HG03460 (cell line): ENCODE measurements at regions not wholly inside any gene's neighbourhood (a gene's known extent, or its start where the extent isn't known, plus 50 kb on each side); places are given as distances from the start of the nearest gene placed in this dataset.
"Not testable (repeated sequence)": the region's sequence is repeated elsewhere in the genome, so short reads cannot be mapped to it uniquely, and the experiment has no call there.

Source experiments
- ATAC-seq: cut with Tn5 transposase; IDR thresholded peaks from one replicate; pipeline ENCODE4 v1.9.1; 2021; ENCODE audit not compliant: unreplicated experiment

- ATAC-seq = no peak
These were observed 84.8 kb upstream of the BMP2K start for GRCh38 chr4:78691334-78691754.

DNA sequence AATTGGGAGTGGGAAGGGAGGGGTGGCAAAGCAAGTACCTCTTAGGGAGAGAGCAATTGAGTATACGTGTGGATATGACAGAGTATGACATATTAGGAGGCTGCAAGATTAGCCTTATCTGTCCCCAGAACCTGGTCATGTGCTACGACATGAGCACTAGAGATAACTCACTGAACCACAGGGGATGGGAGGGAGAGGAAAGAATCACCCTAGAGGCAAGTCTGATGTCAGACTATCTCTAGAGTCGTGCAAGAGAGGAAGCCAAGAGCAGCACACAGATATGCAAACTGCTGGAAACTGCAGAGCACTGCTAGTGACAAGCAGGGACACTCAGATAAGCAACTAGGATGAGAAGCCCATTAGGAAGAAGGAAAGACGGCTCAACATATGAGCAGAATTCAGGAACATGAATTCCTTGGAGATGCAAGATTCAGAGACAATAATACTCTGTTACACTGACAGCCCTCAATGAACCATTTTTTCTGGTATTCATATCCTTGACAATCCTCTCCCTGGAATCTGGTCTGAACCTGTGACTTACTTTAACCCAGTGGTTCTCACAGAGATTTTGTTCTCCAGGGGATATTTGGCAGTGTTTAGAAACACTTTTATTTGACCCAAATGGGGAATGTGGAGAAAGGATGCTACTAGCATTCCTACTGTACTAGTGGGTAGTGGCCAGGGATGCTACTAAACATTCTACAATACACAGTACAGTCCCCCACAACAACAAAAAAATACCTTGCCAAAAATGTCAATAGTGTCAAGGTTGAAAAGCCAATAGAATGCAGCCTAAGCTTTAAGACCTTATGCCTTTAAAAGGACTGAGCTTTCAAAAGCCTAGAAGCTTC lies 84.0 kb upstream of the BMP2K start:
- no peak for ATAC-seq

DNA sequence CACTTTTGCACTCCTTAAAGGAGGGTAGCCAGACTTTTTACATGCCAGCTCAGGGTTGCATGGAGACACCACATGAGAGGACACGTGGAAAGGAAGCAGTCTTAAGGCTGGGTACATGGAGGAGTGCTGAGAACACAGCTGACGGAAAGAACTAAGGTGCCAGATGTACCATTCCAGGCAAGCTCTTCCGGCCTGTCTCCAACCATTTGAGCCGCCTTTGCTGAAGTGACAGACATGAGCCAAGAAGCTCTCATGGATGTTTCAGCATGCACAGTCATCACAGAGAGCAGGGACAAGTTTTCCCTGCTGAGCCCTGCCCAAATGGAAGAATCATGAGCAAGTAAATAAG lies 83.4 kb upstream of the BMP2K start:
- no peak for ATAC-seq

GRCh38 chr4:78693777-78694456 lies 82.2 kb upstream of the BMP2K start:
- ATAC-seq = no peak

- no peak for ATAC-seq
These were observed 81.7 kb upstream of the BMP2K start for GRCh38 chr4:78694457-78694787.

GRCh38 chr4:78695910-78696309 lies 80.2 kb upstream of the BMP2K start:
- no peak for ATAC-seq

GRCh38 chr4:78703079-78703478 lies 73.1 kb upstream of the BMP2K start:
- ATAC-seq = no peak

DNA sequence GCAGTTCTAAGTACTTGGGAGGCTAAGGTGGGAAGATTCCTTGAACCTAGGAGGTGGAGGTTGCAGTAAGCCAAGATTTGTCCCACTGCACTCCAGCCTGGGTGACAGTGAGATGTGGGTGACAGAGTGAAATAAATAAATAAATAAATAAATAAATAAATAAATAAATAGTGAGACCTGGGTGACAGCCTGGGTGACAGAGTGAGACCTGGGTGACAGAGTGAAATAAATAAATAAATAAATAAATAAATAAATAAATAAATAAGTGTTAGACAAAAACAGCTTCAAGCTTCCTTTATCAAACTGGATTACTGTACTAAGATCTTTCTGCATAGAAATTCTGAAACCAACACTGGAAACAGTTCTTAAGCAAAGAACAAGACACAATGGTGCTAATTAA lies 71.8 kb upstream of the BMP2K start:
- ATAC-seq = no peak

DNA sequence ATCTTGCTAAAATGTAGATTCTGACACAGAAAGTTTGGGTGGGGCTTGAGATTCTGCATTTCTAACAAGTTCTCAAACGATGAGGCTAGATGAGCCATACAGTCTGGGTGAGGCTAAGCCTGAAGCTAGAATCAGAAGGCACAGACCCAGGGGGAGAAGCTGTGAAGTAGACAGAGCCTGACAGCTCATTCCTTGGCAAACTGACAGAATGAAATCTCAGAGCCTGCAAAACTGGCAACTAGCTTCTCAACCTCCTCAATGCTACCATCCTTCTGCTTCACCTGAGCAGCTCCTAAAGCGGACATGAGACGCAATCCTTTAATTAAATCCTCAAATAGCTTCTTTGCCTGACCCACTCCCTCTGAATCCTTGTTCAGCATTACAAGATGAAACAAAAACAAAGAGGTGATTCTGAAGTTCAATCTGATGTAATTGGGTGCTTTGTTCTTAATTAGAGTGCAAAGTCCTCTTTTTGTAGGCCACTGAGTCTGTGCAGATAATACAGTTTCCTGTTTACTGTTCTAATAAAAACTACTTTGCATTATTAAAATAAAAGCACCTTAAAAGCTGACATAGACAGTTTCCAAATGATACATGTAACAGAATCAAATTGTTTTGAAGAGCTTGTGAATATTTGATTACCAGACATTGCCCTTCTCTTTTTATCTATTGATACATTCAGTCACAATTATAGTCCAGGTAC lies 71.0 kb upstream of the BMP2K start:
- ATAC-seq = no peak

GRCh38 chr4:78706302-78706701 lies 69.8 kb upstream of the BMP2K start:
- no peak for ATAC-seq

- no peak for ATAC-seq
These were observed 68.9 kb upstream of the BMP2K start for GRCh38 chr4:78707268-78707667.

GRCh38 chr4:78707793-78708192 lies 68.4 kb upstream of the BMP2K start:
- no peak for ATAC-seq

DNA sequence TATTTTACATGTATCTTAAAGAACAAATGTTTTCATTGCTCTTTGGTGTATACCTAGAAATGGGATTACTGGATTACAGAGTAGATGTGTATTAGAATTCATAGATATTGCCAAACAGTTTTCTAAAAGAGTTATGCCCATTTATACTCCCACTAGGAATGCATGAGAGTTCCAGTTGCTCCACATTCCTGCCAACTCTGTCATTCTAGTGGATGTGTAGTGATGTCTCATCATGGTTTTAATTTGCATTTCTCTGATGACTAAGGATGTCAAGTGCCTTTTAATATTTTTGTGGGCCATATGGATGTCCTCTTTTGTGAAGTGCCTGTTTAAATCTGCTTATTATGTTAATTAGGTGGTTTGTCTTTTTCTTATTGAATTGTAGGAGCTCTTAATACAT lies 65.6 kb upstream of the BMP2K start:
- no peak for ATAC-seq

DNA sequence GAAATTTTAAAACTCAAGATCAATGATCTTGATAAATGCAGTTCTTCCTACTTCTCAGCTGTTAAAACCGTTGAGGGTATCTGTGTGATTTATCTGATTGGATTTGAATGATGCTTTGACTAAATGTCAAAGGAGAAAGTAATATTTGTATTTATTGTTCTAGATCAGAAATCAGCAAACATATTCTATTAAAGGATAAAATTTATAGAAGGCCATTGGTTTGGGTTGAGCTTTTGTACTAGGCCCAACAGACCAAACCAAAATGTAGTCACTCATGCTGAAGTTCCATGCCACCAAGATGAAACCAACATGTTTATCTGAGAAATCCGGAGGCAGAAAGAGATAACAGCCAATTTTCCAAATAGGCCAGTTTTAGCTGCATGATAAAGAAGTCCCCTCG lies 64.5 kb upstream of the BMP2K start:
- ATAC-seq = no peak

DNA sequence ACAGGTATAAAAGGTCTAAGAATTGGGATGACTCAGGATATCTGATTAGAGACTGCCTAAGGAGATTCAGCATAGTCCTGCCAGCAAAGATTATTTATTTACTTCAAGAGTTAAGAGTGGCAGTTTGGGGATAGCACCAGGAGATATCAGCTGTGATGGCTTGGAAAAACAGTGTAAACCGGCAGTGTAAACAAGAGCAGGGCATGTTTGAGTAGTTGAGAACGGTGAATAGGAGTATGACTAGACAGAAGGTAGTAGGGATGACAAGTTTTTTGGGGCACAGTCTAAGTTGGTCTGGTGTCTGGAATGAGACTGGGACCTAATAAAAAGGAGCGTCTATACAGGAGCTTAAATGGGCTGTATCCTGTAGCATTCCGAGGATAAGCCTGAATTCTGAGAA lies 61.6 kb upstream of the BMP2K start:
- not testable (repeated sequence) for ATAC-seq

- ATAC-seq = not testable (repeated sequence)
These were observed 60.8 kb upstream of the BMP2K start for GRCh38 chr4:78715372-78715771.

- not testable (repeated sequence) for ATAC-seq
These were observed 58.4 kb upstream of the BMP2K start for GRCh38 chr4:78717712-78718111.

DNA sequence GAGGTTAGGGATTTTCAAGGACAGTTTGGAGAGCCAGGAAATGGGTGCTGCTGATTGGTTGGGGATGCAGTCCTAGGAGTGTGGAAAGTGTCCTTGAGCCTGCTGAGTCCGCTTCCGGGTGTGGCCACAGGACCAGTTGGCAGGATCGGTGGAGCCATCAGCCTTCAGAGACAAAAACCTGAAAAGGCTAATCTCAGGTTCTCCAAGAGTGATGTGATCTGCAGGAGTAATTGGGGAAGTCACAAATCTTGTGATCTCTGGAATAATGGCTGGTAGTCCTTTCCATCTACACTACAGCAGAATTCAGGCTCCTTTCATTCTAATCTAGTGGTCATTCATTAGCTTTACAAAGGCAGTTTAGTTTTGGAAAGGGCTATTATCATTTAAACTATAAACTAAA lies 55.9 kb upstream of the BMP2K start:
- no peak for ATAC-seq

- peak; percentile 82 for ATAC-seq
These were observed 55.0 kb upstream of the BMP2K start for GRCh38 chr4:78720994-78721677.

GRCh38 chr4:78721747-78722146 lies 54.4 kb upstream of the BMP2K start:
- ATAC-seq = no peak

DNA sequence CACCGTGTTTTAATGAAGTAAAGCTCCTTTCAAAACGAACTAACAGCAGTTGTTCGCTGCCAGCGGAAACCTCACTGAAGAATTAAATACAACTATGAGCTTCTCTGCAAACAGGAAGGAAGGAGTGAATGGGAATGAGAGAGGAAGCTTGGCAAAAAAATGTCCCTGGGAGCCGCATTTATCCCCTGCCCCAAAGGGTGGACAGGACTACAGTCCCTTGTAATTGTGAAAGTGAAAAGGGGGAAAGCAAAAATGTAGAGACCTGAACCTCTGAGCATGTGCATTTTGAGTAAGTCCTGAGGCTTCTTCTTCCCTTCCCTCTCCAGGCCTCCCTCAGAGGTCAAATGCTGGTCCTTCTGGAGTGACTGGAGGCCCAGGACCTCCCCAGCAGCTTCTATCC lies 53.8 kb upstream of the BMP2K start:
- ATAC-seq = no peak

- no peak for ATAC-seq
These were observed 53.3 kb upstream of the BMP2K start for GRCh38 chr4:78722878-78723277.
